IMR-90 (cell line): ENCODE measurements at regions not wholly inside any gene's neighbourhood (a gene's known extent, or its start where the extent isn't known, plus 50 kb on each side); places are given as distances from the start of the nearest gene placed in this dataset.

ENCODE experiments used
- ATAC-seq: fragments of 200-7000 bp; cut with Tn5 transposase; 2 replicates; pipeline ENCODE4 v1.9.1; 2020; ENCODE audit warnings: low read depth, mild to moderate bottlenecking, moderate library complexity
- BruUV-seq: library from RNA; stranded (reverse); fragments of 400-500 nt; replicated peaks from 2 replicates; lab custom pipeline; 2021; lab: Mats Ljungman, UMichigan
- CTCF ChIA-PET: fragments of 300-600 bp; formaldehyde crosslinking; extraction: SDS; loops from one replicate; lab custom pipeline; 2021; ENCODE audit warnings: antibody characterized with exemption; lab: Yijun Ruan, JAX
- POLR2A ChIA-PET: fragments of 300-600 bp; sonication (Branson Sonifier 250); formaldehyde crosslinking; loops from one replicate; lab custom pipeline; 2022; ENCODE audit warnings: antibody characterized with exemption; ENCODE audit not compliant: unreplicated experiment; lab: Charles Lee
- DNase-seq: peaks from one replicate; pipeline ENCODE4 v3.0.0; 2013
- H2AFZ ChIP-seq: replicated peaks from 2 replicates; pipeline ENCODE3; 2013; ENCODE audit warnings: low read length, mild to moderate bottlenecking; ENCODE audit not compliant: poor library complexity
- H2AK5ac ChIP-seq: 2 replicates; pipeline ENCODE4 v1.6.1; 2013; ENCODE audit warnings: low read depth, low read length, inconsistent platforms
- H2AK9ac ChIP-seq: replicated peaks from 2 replicates; pipeline ENCODE3; 2013; ENCODE audit warnings: mild to moderate bottlenecking, low read depth, low read length, moderate library complexity; ENCODE audit not compliant: poor library complexity
- H2BK120ac ChIP-seq: 2 replicates; pipeline ENCODE4 v1.6.1; 2013; ENCODE audit warnings: low read depth, low read length, inconsistent platforms
- H2BK15ac ChIP-seq: 3 replicates; pipeline ENCODE4 v1.6.1; 2013; ENCODE audit warnings: low read depth, low read length, inconsistent platforms
- H2BK20ac ChIP-seq: 2 replicates; pipeline ENCODE4 v1.6.1; 2013; ENCODE audit warnings: low read depth, mild to moderate bottlenecking, inconsistent platforms, low read length, moderate library complexity
- H2BK5ac ChIP-seq: 2 replicates; pipeline ENCODE4 v1.6.1; 2013; ENCODE audit warnings: mild to moderate bottlenecking, low read depth, low read length, inconsistent platforms; ENCODE audit not compliant: poor library complexity, severe bottlenecking
- H3K14ac ChIP-seq: replicated peaks from 2 replicates; pipeline ENCODE4 v1.6.1; 2013; ENCODE audit warnings: low read depth, low read length, inconsistent platforms
- H3K18ac ChIP-seq: 2 replicates; pipeline ENCODE4 v1.6.1; 2013; ENCODE audit warnings: low read depth, low read length, control low read depth
- H3K23ac ChIP-seq: 2 replicates; pipeline ENCODE4 v1.6.1; 2013; ENCODE audit warnings: low read depth, low read length, inconsistent platforms
- H3K27ac ChIP-seq: 2 replicates; pipeline ENCODE4 v1.5.1; 2013; ENCODE audit warnings: mild to moderate bottlenecking, control low read depth, low read length; ENCODE audit not compliant: insufficient read depth
- H3K27me3 ChIP-seq: 2 replicates; pipeline ENCODE4 v1.6.1; 2013; ENCODE audit warnings: low read length; ENCODE audit not compliant: control insufficient read depth, insufficient read depth
- H3K36me3 ChIP-seq: 2 replicates; pipeline ENCODE4 v1.6.1; 2013; ENCODE audit warnings: low read length, mixed read lengths; ENCODE audit not compliant: control insufficient read depth, insufficient read depth
- H3K4ac ChIP-seq: 2 replicates; pipeline ENCODE4 v1.6.1; 2013; ENCODE audit warnings: low read depth, low read length, inconsistent platforms
- H3K4me1 ChIP-seq: 2 replicates; pipeline ENCODE4 v1.6.1; 2013; ENCODE audit warnings: low read length, mixed read lengths; ENCODE audit not compliant: control insufficient read depth, insufficient read depth
- H3K4me2 ChIP-seq: 2 replicates; pipeline ENCODE4 v1.6.1; 2013; ENCODE audit warnings: low read depth, mild to moderate bottlenecking, control low read depth, low read length, moderate library complexity
- H3K4me3 ChIP-seq: 2 replicates; pipeline ENCODE4 v1.5.1; 2013; ENCODE audit warnings: low read depth, mild to moderate bottlenecking, control low read depth, low read length, moderate library complexity; ENCODE audit not compliant: insufficient read depth
- H3K56ac ChIP-seq: 2 replicates; pipeline ENCODE4 v1.6.1; 2013; ENCODE audit warnings: low read length, inconsistent platforms; ENCODE audit not compliant: insufficient read depth; ENCODE audit errors: extremely low read depth
- H3K79me1 ChIP-seq, 2 experiments: 2 replicates each; pipeline ENCODE4 v1.6.1; 2013; ENCODE audit warnings: low read length in 2 of 2, inconsistent platforms in 1 of 2, low read depth in 1 of 2
- H3K9ac ChIP-seq: 2 replicates; pipeline ENCODE4 v1.6.1; 2013; ENCODE audit warnings: low read depth, low read length, control low read depth
- H3K9me1 ChIP-seq: 2 replicates; pipeline ENCODE4 v1.6.1; 2013; ENCODE audit warnings: low read length, inconsistent platforms; ENCODE audit not compliant: insufficient read depth
- H3K9me3 ChIP-seq: 2 replicates; pipeline ENCODE4 v1.6.1; 2013; ENCODE audit warnings: low read length; ENCODE audit not compliant: control insufficient read depth, insufficient read depth
- H4K20me1 ChIP-seq: 2 replicates; pipeline ENCODE4 v1.6.1; 2013; ENCODE audit warnings: low read length, inconsistent platforms; ENCODE audit not compliant: insufficient read depth
- H4K5ac ChIP-seq: 2 replicates; pipeline ENCODE4 v1.6.1; 2013; ENCODE audit warnings: mild to moderate bottlenecking, low read depth, low read length, control low read depth
- H4K8ac ChIP-seq, 2 experiments: 2 replicates each; pipeline ENCODE4 v1.6.1; 2013; ENCODE audit warnings: low read depth in 2 of 2, low read length in 2 of 2, control low read depth in 1 of 2, inconsistent platforms in 1 of 2
- H4K91ac ChIP-seq: 2 replicates; pipeline ENCODE4 v1.6.1; 2013; ENCODE audit warnings: low read depth, low read length, inconsistent platforms; ENCODE audit not compliant: insufficient read depth
- BHLHE40 ChIP-seq: fragments of 150-350 bp; IDR thresholded peaks from 2 replicates; pipeline ENCODE4 v1.6.1; 2016; ENCODE audit warnings: mild to moderate bottlenecking, low read depth, low read length
- CEBPB ChIP-seq: IDR thresholded peaks from 2 replicates; pipeline ENCODE4 v1.6.1; 2012; ENCODE audit warnings: low read depth, low read length, improper control_type of control experiment
- CHD1 ChIP-seq: IDR thresholded peaks from 2 replicates; pipeline ENCODE4 v1.6.1; 2012; ENCODE audit warnings: low read depth, low read length, improper control_type of control experiment
- FOS ChIP-seq: fragments of 150-350 bp; IDR thresholded peaks from 2 replicates; pipeline ENCODE4 v1.6.1; 2016; ENCODE audit warnings: low read depth, low read length
- MAFK ChIP-seq: IDR thresholded peaks from 2 replicates; pipeline ENCODE4 v1.6.1; 2012; ENCODE audit warnings: low read depth, low read length, improper control_type of control experiment
- MAZ ChIP-seq: IDR thresholded peaks from 2 replicates; pipeline ENCODE4 v1.6.1; 2012; ENCODE audit warnings: low read depth, mild to moderate bottlenecking, low read length, improper control_type of control experiment, moderate library complexity, borderline replicate concordance
- MXI1 ChIP-seq: IDR thresholded peaks from 2 replicates; pipeline ENCODE4 v1.6.1; 2012; ENCODE audit warnings: low read depth, mild to moderate bottlenecking, low read length, moderate library complexity, borderline replicate concordance
- NFE2L2 ChIP-seq: fragments of 150-350 bp; IDR thresholded peaks from 2 replicates; pipeline ENCODE4 v1.6.1; 2016; ENCODE audit warnings: low read depth, mild to moderate bottlenecking, low read length
- POLR2A ChIP-seq: IDR thresholded peaks from 2 replicates; pipeline ENCODE4 v1.6.1; 2012; ENCODE audit warnings: mild to moderate bottlenecking, low read depth, low read length
- RAD21 ChIP-seq: IDR thresholded peaks from 2 replicates; pipeline ENCODE4 v1.6.1; 2012; ENCODE audit warnings: low read length, improper control_type of control experiment
- RCOR1 ChIP-seq: IDR thresholded peaks from 2 replicates; pipeline ENCODE4 v1.6.1; 2012; ENCODE audit warnings: mild to moderate bottlenecking, low read length, improper control_type of control experiment; ENCODE audit not compliant: insufficient replicate concordance
- RFX5 ChIP-seq: IDR thresholded peaks from 2 replicates; pipeline ENCODE4 v1.8.0; 2012; ENCODE audit warnings: low read depth, mild to moderate bottlenecking, low read length, moderate library complexity
- SMC3 ChIP-seq: fragments of 150-350 bp; IDR thresholded peaks from 2 replicates; pipeline ENCODE4 v1.6.1; 2016; ENCODE audit warnings: low read depth, mild to moderate bottlenecking, antibody characterized with exemption, low read length, moderate library complexity
- WGBS, 2 experiments: methylation state at CpG; one replicate each; pipeline versions ENCODE4 v1.1.5 to v1.1.7; 2013; ENCODE audit warnings: missing lambda C conversion rate in 2 of 2; ENCODE audit not compliant: insufficient read length in 1 of 2; ENCODE audit errors: extremely low coverage in 2 of 2; 5-methylcytosine and 5-hydroxymethylcytosine counted together
- dilution Hi-C: fragments of 300-500 bp; cut with HindIII; formaldehyde crosslinking; loops from one replicate; pipeline ENCODE4 v1.14.3; 2018; ENCODE audit warnings: low sequenced_read_pairs; ENCODE audit not compliant: unreplicated experiment
- in situ Hi-C: fragments of 300-500 bp; cut with MboI; formaldehyde crosslinking; loops from 3 replicates; pipeline ENCODE4 v1.14.3; 2019; ENCODE audit warnings: low sequenced_read_pairs, inconsistent platforms, mixed read lengths
- intact Hi-C: fragments of 100-400 bp; cut with micrococcal nuclease; formaldehyde crosslinking; loops from 2 replicates; pipeline ENCODE4 v1.10.0; 2022
- TF ChIP-seq, protein P1 (sequence below): fragments of 150-350 bp; IDR thresholded peaks from 2 replicates; pipeline ENCODE4 v1.6.1; 2016; ENCODE audit warnings: low read depth, mild to moderate bottlenecking, low read length, moderate library complexity, borderline replicate concordance
- TF ChIP-seq, protein P2 (sequence below): conservative IDR thresholded peaks from 2 replicates; pipeline ENCODE4 v1.5.1; 2012; ENCODE audit warnings: mild to moderate bottlenecking, low read depth, low read length, improper control_type of control experiment
- TF ChIP-seq, protein P3 (sequence below): fragments of 150-350 bp; IDR thresholded peaks from 2 replicates; pipeline ENCODE4 v1.6.1; 2017; ENCODE audit warnings: mild to moderate bottlenecking, antibody characterized with exemption, low read length, low read depth

DNA sequence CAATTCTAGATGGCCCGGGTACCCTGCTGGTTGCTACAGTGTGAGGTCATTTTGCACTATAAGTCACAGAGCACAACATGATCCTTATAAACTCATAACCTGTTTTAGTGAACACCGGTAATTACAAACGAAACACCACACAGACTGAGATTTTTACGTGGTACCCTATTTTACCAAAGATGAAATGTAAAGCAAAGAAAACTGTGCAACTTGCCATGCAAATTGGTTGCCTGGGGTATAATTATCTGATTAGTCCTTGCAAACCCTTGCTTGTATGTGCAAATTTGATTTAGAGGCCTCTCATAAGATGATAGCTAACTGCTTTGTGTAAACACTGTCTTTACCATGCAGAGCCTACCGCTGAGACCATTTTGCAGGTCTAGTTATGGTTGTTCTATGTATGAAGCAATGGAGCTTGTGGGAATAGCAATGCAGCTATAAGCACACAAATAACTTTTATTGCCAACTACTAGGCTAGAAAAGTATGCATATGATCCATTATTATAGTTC is 372.1 kb upstream of the FAR2 start:
- ChIA-PET POLR2A (interaction anchor here (0.6 kb wide), 1 partner anchor 286 kb away, joined by 5 read pairs; no protein-coding TSS in a partner anchor), CTCF (no interaction called here)
- no peak overlapping the region for H2AFZ ChIP-seq
- no peak overlapping the region for H3K18ac ChIP-seq
- in situ Hi-C loops: no loop called here
- H2BK5ac ChIP-seq: no peak overlapping the region
- H3K4ac ChIP-seq: no peak overlapping the region
- no peak overlapping the region for H2BK120ac ChIP-seq
- no peak overlapping the region for H3K23ac ChIP-seq
- no peaks in the 10 kb centered on the region for H4K20me1 ChIP-seq
- no peaks in the 10 kb centered on the region for H3K27me3 ChIP-seq
- H2BK15ac ChIP-seq: no peak overlapping the region
- no peak overlapping the region for H3K9ac ChIP-seq
- H3K79me1 ChIP-seq: no peaks in the 10 kb centered on the region
- H2AK9ac ChIP-seq: no peak overlapping the region
- no TSS peak for BruUV-seq
- H3K36me3 ChIP-seq: no peaks in the 10 kb centered on the region
- H3K9me1 ChIP-seq: no peaks in the 10 kb centered on the region
- H3K4me3 ChIP-seq: no peak overlapping the region
- no peak overlapping the region for H3K27ac ChIP-seq
- no peak overlapping the region for H3K56ac ChIP-seq
- no peak overlapping the region for H3K4me2 ChIP-seq
- no peak overlapping the region for H2BK20ac ChIP-seq
- H3K4me1 ChIP-seq: no peaks in the 10 kb centered on the region
- dilution Hi-C loops: no loop called here
- H3K14ac ChIP-seq: no peak overlapping the region
- DNase-seq (no peak), ATAC-seq (no peak)
- no CpG with 5 or more reads among the region's 5 CpGs for WGBS, 2 experiments
- TF ChIP-seq MXI1 (no peak), CEBPB (no peak), BHLHE40 (no peak), MAZ (no peak), FOS (no peak), CHD1 (no peak), MAFK (no peak), RAD21 (no peak), RCOR1 (no peak), SMC3 (no peak), POLR2A (no peak), RFX5 (no peak), NFE2L2 (no peak)
- TF ChIP-seq, protein P1, sequence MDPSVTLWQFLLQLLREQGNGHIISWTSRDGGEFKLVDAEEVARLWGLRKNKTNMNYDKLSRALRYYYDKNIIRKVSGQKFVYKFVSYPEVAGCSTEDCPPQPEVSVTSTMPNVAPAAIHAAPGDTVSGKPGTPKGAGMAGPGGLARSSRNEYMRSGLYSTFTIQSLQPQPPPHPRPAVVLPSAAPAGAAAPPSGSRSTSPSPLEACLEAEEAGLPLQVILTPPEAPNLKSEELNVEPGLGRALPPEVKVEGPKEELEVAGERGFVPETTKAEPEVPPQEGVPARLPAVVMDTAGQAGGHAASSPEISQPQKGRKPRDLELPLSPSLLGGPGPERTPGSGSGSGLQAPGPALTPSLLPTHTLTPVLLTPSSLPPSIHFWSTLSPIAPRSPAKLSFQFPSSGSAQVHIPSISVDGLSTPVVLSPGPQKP: no peak
- TF ChIP-seq, protein P2, sequence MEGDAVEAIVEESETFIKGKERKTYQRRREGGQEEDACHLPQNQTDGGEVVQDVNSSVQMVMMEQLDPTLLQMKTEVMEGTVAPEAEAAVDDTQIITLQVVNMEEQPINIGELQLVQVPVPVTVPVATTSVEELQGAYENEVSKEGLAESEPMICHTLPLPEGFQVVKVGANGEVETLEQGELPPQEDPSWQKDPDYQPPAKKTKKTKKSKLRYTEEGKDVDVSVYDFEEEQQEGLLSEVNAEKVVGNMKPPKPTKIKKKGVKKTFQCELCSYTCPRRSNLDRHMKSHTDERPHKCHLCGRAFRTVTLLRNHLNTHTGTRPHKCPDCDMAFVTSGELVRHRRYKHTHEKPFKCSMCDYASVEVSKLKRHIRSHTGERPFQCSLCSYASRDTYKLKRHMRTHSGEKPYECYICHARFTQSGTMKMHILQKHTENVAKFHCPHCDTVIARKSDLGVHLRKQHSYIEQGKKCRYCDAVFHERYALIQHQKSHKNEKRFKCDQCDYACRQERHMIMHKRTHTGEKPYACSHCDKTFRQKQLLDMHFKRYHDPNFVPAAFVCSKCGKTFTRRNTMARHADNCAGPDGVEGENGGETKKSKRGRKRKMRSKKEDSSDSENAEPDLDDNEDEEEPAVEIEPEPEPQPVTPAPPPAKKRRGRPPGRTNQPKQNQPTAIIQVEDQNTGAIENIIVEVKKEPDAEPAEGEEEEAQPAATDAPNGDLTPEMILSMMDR: no peak
- TF ChIP-seq, protein P3, sequence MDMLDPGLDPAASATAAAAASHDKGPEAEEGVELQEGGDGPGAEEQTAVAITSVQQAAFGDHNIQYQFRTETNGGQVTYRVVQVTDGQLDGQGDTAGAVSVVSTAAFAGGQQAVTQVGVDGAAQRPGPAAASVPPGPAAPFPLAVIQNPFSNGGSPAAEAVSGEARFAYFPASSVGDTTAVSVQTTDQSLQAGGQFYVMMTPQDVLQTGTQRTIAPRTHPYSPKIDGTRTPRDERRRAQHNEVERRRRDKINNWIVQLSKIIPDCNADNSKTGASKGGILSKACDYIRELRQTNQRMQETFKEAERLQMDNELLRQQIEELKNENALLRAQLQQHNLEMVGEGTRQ: no peak
- H4K91ac ChIP-seq: no peak overlapping the region
- no peaks in the 10 kb centered on the region for H3K9me3 ChIP-seq
- intact Hi-C loops: no loop called here
- no peak overlapping the region for H2AK5ac ChIP-seq
- no peak overlapping the region for H4K5ac ChIP-seq
- no peak overlapping the region for H4K8ac ChIP-seq
